ENCODE measurements at regions not wholly inside any gene's neighbourhood (a gene's known extent, or its start where the extent isn't known, plus 50 kb on each side); places are given as distances from the start of the nearest gene placed in this dataset.

GRCh38 chr9:126225611-126226609, 100.7 kb upstream of the MVB12B start:
- DNase-seq: no peak

- DNase-seq: no peak
These were observed 99.4 kb upstream of the MVB12B start for GRCh38 chr9:126226991-126227936.

GRCh38 chr9:126228111-126228780, 98.4 kb upstream of the MVB12B start:
- peak in 1 of 2 experiments; percentile 32 for DNase-seq

- DNase-seq: peak in 1 of 2 experiments; percentile 79
These were observed 97.7 kb upstream of the MVB12B start for GRCh38 chr9:126228781-126229444.

GRCh38 chr9:126229501-126229900, 97.1 kb upstream of the MVB12B start:
- no peak for DNase-seq

GRCh38 chr9:126230692-126231091, 95.9 kb upstream of the MVB12B start:
- DNase-seq: no peak

- DNase-seq: no peak
These were observed 94.2 kb upstream of the MVB12B start for GRCh38 chr9:126232461-126232860.

- no peak for DNase-seq
These were observed 93.5 kb upstream of the MVB12B start for GRCh38 chr9:126233175-126233574.

- DNase-seq: no peak
These were observed 92.6 kb upstream of the MVB12B start for GRCh38 chr9:126233913-126234525.

GRCh38 chr9:126234681-126235335, 91.8 kb upstream of the MVB12B start:
- no peak for DNase-seq

GRCh38 chr9:126235336-126236243, 91.0 kb upstream of the MVB12B start:
- peak in 1 of 2 experiments; percentile 91 for DNase-seq

- DNase-seq: peak; percentile 84 to 91
These were observed 90.4 kb upstream of the MVB12B start for GRCh38 chr9:126236273-126236672.

GRCh38 chr9:126238415-126238814, 88.2 kb upstream of the MVB12B start:
- DNase-seq: no peak

GRCh38 chr9:126239515-126239914, 87.1 kb upstream of the MVB12B start:
- no peak for DNase-seq

GRCh38 chr9:126240835-126241234, 85.8 kb upstream of the MVB12B start:
- no peak for DNase-seq

- no peak for DNase-seq
These were observed 77.9 kb upstream of the MVB12B start for GRCh38 chr9:126248680-126249079.

- no peak for DNase-seq
These were observed 64.9 kb upstream of the MVB12B start for GRCh38 chr9:126261584-126262356.

GRCh38 chr9:126262738-126263137, 63.9 kb upstream of the MVB12B start:
- no peak for DNase-seq

- no peak for DNase-seq
These were observed 56.1 kb upstream of the MVB12B start for GRCh38 chr9:126270556-126270955.
